Mesothelial cell of epicardium (in vitro differentiated cells): ENCODE measurements at regions not wholly inside any gene's neighbourhood (a gene's known extent, or its start where the extent isn't known, plus 50 kb on each side); places are given as distances from the start of the nearest gene placed in this dataset.

ENCODE experiments used
- DNase-seq, 2 experiments: peaks; one replicate each; pipeline ENCODE4 v3.0.0; 2021; ENCODE audit warnings: low spot score in 2 of 2; ENCODE audit not compliant: unreplicated experiment in 2 of 2
- H3K27ac Mint-ChIP-seq: 2 replicates; pipeline ENCODE4 v1.8.0; 2021; ENCODE audit warnings: mixed read lengths
- H3K27me3 Mint-ChIP-seq: 2 replicates; pipeline ENCODE4 v1.8.0; 2021; ENCODE audit warnings: low read depth, mixed read lengths
- H3K36me3 Mint-ChIP-seq: 2 replicates; pipeline ENCODE4 v1.8.0; 2021; ENCODE audit warnings: mixed read lengths
- H3K4me1 Mint-ChIP-seq: 2 replicates; pipeline ENCODE4 v1.8.0; 2021; ENCODE audit warnings: mixed read lengths
- H3K4me3 Mint-ChIP-seq: 2 replicates; pipeline ENCODE4 v1.8.0; 2021; ENCODE audit warnings: mild to moderate bottlenecking, moderate library complexity, mixed read lengths
- H3K9me3 Mint-ChIP-seq: 2 replicates; pipeline ENCODE4 v1.8.0; 2021; ENCODE audit warnings: mixed read lengths
- TF ChIP-seq, protein P1 (sequence below): fragments of 200-600 bp; sonication (generic); IDR thresholded peaks from one replicate; pipeline ENCODE4 v1.5.0; 2021; ENCODE audit warnings: antibody characterized with exemption; ENCODE audit not compliant: unreplicated experiment

- no peak overlapping the region for H3K4me3 Mint-ChIP-seq
- H3K9me3 Mint-ChIP-seq = peaks cover 5% of the 10 kb centered on the region
- DNase-seq = no peak
- TF ChIP-seq, protein P1, sequence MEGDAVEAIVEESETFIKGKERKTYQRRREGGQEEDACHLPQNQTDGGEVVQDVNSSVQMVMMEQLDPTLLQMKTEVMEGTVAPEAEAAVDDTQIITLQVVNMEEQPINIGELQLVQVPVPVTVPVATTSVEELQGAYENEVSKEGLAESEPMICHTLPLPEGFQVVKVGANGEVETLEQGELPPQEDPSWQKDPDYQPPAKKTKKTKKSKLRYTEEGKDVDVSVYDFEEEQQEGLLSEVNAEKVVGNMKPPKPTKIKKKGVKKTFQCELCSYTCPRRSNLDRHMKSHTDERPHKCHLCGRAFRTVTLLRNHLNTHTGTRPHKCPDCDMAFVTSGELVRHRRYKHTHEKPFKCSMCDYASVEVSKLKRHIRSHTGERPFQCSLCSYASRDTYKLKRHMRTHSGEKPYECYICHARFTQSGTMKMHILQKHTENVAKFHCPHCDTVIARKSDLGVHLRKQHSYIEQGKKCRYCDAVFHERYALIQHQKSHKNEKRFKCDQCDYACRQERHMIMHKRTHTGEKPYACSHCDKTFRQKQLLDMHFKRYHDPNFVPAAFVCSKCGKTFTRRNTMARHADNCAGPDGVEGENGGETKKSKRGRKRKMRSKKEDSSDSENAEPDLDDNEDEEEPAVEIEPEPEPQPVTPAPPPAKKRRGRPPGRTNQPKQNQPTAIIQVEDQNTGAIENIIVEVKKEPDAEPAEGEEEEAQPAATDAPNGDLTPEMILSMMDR = no peak
- H3K36me3 Mint-ChIP-seq = no peaks in the 10 kb centered on the region
- H3K4me1 Mint-ChIP-seq = no peaks in the 10 kb centered on the region
- no peak overlapping the region for H3K27ac Mint-ChIP-seq
- H3K27me3 Mint-ChIP-seq = peaks cover 5% of the 10 kb centered on the region
Measured at GRCh38 chr3:34531156-34531555, 732.7 kb downstream of the PDCD6IP start.

- Mint-ChIP-seq H3K9me3 (peaks cover 5% of the 10 kb centered on the region), H3K36me3 (no peaks in the 10 kb centered on the region), H3K4me3 (no peak overlapping the region), H3K27ac (no peak overlapping the region), H3K27me3 (peaks cover 4% of the 10 kb centered on the region), H3K4me1 (no peaks in the 10 kb centered on the region)
- TF ChIP-seq, protein P1 = no peak
- DNase-seq = no peak
Measured at GRCh38 chr3:34533451-34533850, 735.0 kb downstream of the PDCD6IP start.

DNA sequence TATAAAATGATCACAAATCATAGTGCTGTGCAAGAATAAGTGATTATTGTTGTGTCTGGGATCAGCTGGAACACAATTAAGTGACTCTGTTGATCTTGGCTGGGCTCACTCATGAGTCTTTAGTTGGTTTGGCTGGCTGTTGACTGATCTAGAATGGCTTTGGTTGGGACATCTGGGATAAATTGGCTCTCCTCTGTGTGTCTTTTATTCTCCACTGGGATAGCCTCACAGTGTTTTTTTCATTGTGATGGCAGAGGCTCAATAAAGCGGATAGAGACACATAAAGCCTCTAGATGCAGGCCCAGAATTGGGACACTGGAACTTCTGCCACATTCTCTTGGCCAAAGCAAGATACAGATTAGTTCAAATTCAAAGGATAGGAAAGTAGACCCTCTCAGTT lies 735.6 kb downstream of the PDCD6IP start:
- Mint-ChIP-seq H3K4me3 (no peak overlapping the region), H3K4me1 (no peaks in the 10 kb centered on the region), H3K9me3 (peaks cover 5% of the 10 kb centered on the region), H3K27ac (no peak overlapping the region), H3K27me3 (peaks cover 4% of the 10 kb centered on the region), H3K36me3 (no peaks in the 10 kb centered on the region)
- no peak for DNase-seq
- TF ChIP-seq, protein P1 = no peak

- no peaks in the 10 kb centered on the region for H3K9me3 Mint-ChIP-seq
- H3K27me3 Mint-ChIP-seq = peaks cover 9% of the 10 kb centered on the region
Measured at GRCh38 chr3:34544136-34544535, 745.7 kb downstream of the PDCD6IP start.

GRCh38 chr3:34547297-34547920 lies 749.0 kb downstream of the PDCD6IP start:
- Mint-ChIP-seq H3K4me1 (no peaks in the 10 kb centered on the region), H3K27me3 (peaks cover 8% of the 10 kb centered on the region), H3K9me3 (no peaks in the 10 kb centered on the region), H3K4me3 (no peak overlapping the region), H3K36me3 (no peaks in the 10 kb centered on the region), H3K27ac (no peak overlapping the region)
- TF ChIP-seq, protein P1 = no peak
- DNase-seq = no peak

More at GRCh38 chr3:34544136-34544535, 745.7 kb downstream of the PDCD6IP start:
- TF ChIP-seq, protein P1 = no peak
- Mint-ChIP-seq H3K36me3 (no peaks in the 10 kb centered on the region), H3K27ac (no peak overlapping the region), H3K4me3 (no peak overlapping the region), H3K4me1 (no peaks in the 10 kb centered on the region)
- DNase-seq = no peak

- no peak for DNase-seq
- Mint-ChIP-seq H3K27ac (no peak overlapping the region), H3K4me3 (no peak overlapping the region), H3K4me1 (no peaks in the 10 kb centered on the region), H3K27me3 (no peaks in the 10 kb centered on the region), H3K9me3 (peaks cover 29% of the 10 kb centered on the region), H3K36me3 (no peaks in the 10 kb centered on the region)
- TF ChIP-seq, protein P1 = no peak
Measured at GRCh38 chr3:34567266-34567665, 768.8 kb downstream of the PDCD6IP start.
